ENCODE measurements at regions not wholly inside any gene's neighbourhood (a gene's known extent, or its start where the extent isn't known, plus 50 kb on each side); places are given as distances from the start of the nearest gene placed in this dataset.
"Not testable (repeated sequence)": the region's sequence is repeated elsewhere in the genome, so short reads cannot be mapped to it uniquely, and the experiment has no call there.

GRCh38 chr15:59791079-59791478 lies 102.0 kb upstream of the BNIP2 start:
- intact Hi-C loops (cut with micrococcal nuclease; ENCODE audit: unreplicated experiment) = no loop called here
- DNase-seq (ENCODE audit: low read depth, low spot score) (no peak), ATAC-seq (no peak)
- H3K27me3 ChIP-seq (ENCODE audit: control insufficient read depth, insufficient read depth, low read length) = peaks cover 4% of the 10 kb centered on the region; the same call in 1 of the 2 replicates
- TF ChIP-seq POLR2AphosphoS5 (IDR thresholded peaks at IDR 0.05; ENCODE audit: low read depth, low read length) = no peak
- no peaks in the 10 kb centered on the region for H3K4me1 ChIP-seq (ENCODE audit: control insufficient read depth, insufficient read depth, low read length)
- in situ Hi-C loops (cut with HindIII; ENCODE audit: low pct_unique_long_range_greater_than_20kb, low sequenced_read_pairs) = no loop called here
- H3K27ac ChIP-seq (ENCODE audit: low read length) = no peak overlapping the region
- CTCF ChIA-PET = interaction anchor here (0.5 kb wide), 1 partner anchor 98 kb away, joined by 5 read pairs; no protein-coding TSS in a partner anchor
- POLR2A ChIA-PET = interaction anchor here (0.6 kb wide), 1 partner anchor 31 kb away, joined by 5 read pairs; no protein-coding TSS in a partner anchor
- H3K9me3 ChIP-seq (ENCODE audit: control insufficient read depth, insufficient read depth, low read depth, low read length) = no peaks in the 10 kb centered on the region
- no peaks in the 10 kb centered on the region for H3K36me3 ChIP-seq (ENCODE audit: control insufficient read depth, insufficient read depth, low read length)
- BruUV-seq (replicated peaks) = no TSS peak
- H3K4me3 ChIP-seq (ENCODE audit: low read depth in 2 of 2, low read length in 2 of 2) = no peak overlapping the region

- H3K36me3 ChIP-seq (ENCODE audit: control insufficient read depth, insufficient read depth, low read length); ATAC-seq; in situ Hi-C loops (cut with HindIII; ENCODE audit: low pct_unique_long_range_greater_than_20kb, low sequenced_read_pairs); POLR2A ChIA-PET; H3K4me3 ChIP-seq (ENCODE audit: low read depth in 2 of 2, low read length in 2 of 2); H3K27ac ChIP-seq (ENCODE audit: low read length); H3K4me1 ChIP-seq (ENCODE audit: control insufficient read depth, insufficient read depth, low read length); BruUV-seq (replicated peaks); DNase-seq (ENCODE audit: low read depth, low spot score); H3K27me3 ChIP-seq (ENCODE audit: control insufficient read depth, insufficient read depth, low read length); H3K9me3 ChIP-seq (ENCODE audit: control insufficient read depth, insufficient read depth, low read depth, low read length); CTCF ChIA-PET; intact Hi-C loops (cut with micrococcal nuclease; ENCODE audit: unreplicated experiment): not testable (repeated sequence)
Observed at GRCh38 chr15:59786466-59786865, 97.3 kb upstream of the BNIP2 start.

- BruUV-seq (replicated peaks); CTCF ChIA-PET; POLR2A ChIA-PET: not testable (repeated sequence)
Observed at GRCh38 chr15:59785981-59786380, 96.9 kb upstream of the BNIP2 start.

GRCh38 chr15:59783774-59784520 lies 94.8 kb upstream of the BNIP2 start:
- DNase-seq (ENCODE audit: low read depth, low spot score); H3K27me3 ChIP-seq (ENCODE audit: control insufficient read depth, insufficient read depth, low read length); intact Hi-C loops (cut with micrococcal nuclease; ENCODE audit: unreplicated experiment); H3K9me3 ChIP-seq (ENCODE audit: control insufficient read depth, insufficient read depth, low read depth, low read length); in situ Hi-C loops (cut with HindIII; ENCODE audit: low pct_unique_long_range_greater_than_20kb, low sequenced_read_pairs); BruUV-seq (replicated peaks); ATAC-seq; H3K27ac ChIP-seq (ENCODE audit: low read length); H3K4me1 ChIP-seq (ENCODE audit: control insufficient read depth, insufficient read depth, low read length); CTCF ChIA-PET; H3K4me3 ChIP-seq (ENCODE audit: low read depth in 2 of 2, low read length in 2 of 2); H3K36me3 ChIP-seq (ENCODE audit: control insufficient read depth, insufficient read depth, low read length): not testable (repeated sequence)
- POLR2A ChIA-PET = interaction anchor here (0.6 kb wide), 1 partner anchor 44 kb away, joined by 3 read pairs; no protein-coding TSS in a partner anchor

More at GRCh38 chr15:59785981-59786380, 96.9 kb upstream of the BNIP2 start:
- H3K9me3 ChIP-seq (ENCODE audit: control insufficient read depth, insufficient read depth, low read depth, low read length); DNase-seq (ENCODE audit: low read depth, low spot score); in situ Hi-C loops (cut with HindIII; ENCODE audit: low pct_unique_long_range_greater_than_20kb, low sequenced_read_pairs); H3K36me3 ChIP-seq (ENCODE audit: control insufficient read depth, insufficient read depth, low read length); ATAC-seq; intact Hi-C loops (cut with micrococcal nuclease; ENCODE audit: unreplicated experiment); H3K27me3 ChIP-seq (ENCODE audit: control insufficient read depth, insufficient read depth, low read length); H3K27ac ChIP-seq (ENCODE audit: low read length); H3K4me1 ChIP-seq (ENCODE audit: control insufficient read depth, insufficient read depth, low read length); H3K4me3 ChIP-seq (ENCODE audit: low read depth in 2 of 2, low read length in 2 of 2): not testable (repeated sequence)

DNA sequence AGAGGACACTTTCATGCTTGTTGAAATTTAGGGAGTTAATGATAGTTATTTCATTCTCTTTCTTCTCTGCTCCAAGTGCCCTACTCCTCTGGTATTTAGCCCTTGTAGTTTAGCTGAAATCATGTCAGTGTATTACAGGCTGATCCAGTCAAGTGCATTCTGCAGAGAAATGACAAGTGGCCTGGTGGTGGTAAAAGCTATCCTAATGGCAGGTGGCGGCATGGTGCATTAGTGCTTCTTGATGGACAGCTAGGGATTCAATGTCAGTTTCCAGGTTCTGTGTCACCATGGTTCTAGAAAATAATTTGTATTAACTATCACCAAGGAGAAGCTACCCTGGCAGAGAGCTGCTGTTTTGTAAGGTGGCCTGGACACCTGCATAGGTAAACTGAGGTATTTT lies 90.0 kb upstream of the BNIP2 start:
- Histone ChIP-seq H3K36me3 (ENCODE audit: control insufficient read depth, insufficient read depth, low read length) (no peaks in the 10 kb centered on the region), H3K27ac (ENCODE audit: low read length) (no peak overlapping the region), H3K9me3 (ENCODE audit: control insufficient read depth, insufficient read depth, low read depth, low read length) (no peaks in the 10 kb centered on the region), H3K4me3 (ENCODE audit: low read depth in 2 of 2, low read length in 2 of 2) (no peak overlapping the region), H3K27me3 (ENCODE audit: control insufficient read depth, insufficient read depth, low read length) (0 out of 2 replicates have a peak, but pooled peaks cover 2% of the 10 kb centered on the region), H3K4me1 (ENCODE audit: control insufficient read depth, insufficient read depth, low read length) (no peaks in the 10 kb centered on the region)
- ATAC-seq = no peak
- no peak for TF ChIP-seq REST (IDR thresholded peaks at IDR 0.05; ENCODE audit: insufficient read depth in 1 of 2, low read depth in 2 of 2, low read length in 1 of 2)
- no peak for TF ChIP-seq POLR2AphosphoS5 (IDR thresholded peaks at IDR 0.05; ENCODE audit: low read depth, low read length)
- TF ChIP-seq TCF7L2 (IDR thresholded peaks at IDR 0.05; ENCODE audit: low read depth, low read length) = no peak
- TF ChIP-seq SIN3A (IDR thresholded peaks at IDR 0.05; ENCODE audit: borderline replicate concordance, insufficient read depth, low read depth, low read length) = no peak
- TF ChIP-seq, protein P1, sequence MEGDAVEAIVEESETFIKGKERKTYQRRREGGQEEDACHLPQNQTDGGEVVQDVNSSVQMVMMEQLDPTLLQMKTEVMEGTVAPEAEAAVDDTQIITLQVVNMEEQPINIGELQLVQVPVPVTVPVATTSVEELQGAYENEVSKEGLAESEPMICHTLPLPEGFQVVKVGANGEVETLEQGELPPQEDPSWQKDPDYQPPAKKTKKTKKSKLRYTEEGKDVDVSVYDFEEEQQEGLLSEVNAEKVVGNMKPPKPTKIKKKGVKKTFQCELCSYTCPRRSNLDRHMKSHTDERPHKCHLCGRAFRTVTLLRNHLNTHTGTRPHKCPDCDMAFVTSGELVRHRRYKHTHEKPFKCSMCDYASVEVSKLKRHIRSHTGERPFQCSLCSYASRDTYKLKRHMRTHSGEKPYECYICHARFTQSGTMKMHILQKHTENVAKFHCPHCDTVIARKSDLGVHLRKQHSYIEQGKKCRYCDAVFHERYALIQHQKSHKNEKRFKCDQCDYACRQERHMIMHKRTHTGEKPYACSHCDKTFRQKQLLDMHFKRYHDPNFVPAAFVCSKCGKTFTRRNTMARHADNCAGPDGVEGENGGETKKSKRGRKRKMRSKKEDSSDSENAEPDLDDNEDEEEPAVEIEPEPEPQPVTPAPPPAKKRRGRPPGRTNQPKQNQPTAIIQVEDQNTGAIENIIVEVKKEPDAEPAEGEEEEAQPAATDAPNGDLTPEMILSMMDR (IDR thresholded peaks at IDR 0.05) = no peak
- intact Hi-C loops (cut with micrococcal nuclease; ENCODE audit: unreplicated experiment) (loop anchor here (10.0 kb wide), 1 partner anchor 56 kb away; no protein-coding TSS in a partner anchor), in situ Hi-C loops (cut with HindIII; ENCODE audit: low pct_unique_long_range_greater_than_20kb, low sequenced_read_pairs) (no loop called here)
- CTCF ChIA-PET = no interaction called here
- no TSS peak for BruUV-seq (replicated peaks)
- no peak for DNase-seq (ENCODE audit: low read depth, low spot score)
- POLR2A ChIA-PET = no interaction called here

All from Panc1 (cell line).